SU-DHL-6 (cell line): ENCODE measurements at regions not wholly inside any gene's neighbourhood (a gene's known extent, or its start where the extent isn't known, plus 50 kb on each side); places are given as distances from the start of the nearest gene placed in this dataset.

Experiments used
- H2AFZ ChIP-seq: fragments of 200-600 bp; sonication (generic); 2 replicates; pipeline ENCODE4 v1.6.1; 2014; ENCODE audit warnings: low read depth, mild to moderate bottlenecking, moderate library complexity, mixed read lengths, antibody characterized with exemption, low read length; ENCODE audit not compliant: severe bottlenecking
- H3F3A ChIP-seq: fragments of 200-600 bp; shearing (Covaris generic); 2 replicates; pipeline ENCODE4 v1.6.0; 2016; ENCODE audit warnings: antibody characterized with exemption, mild to moderate bottlenecking; ENCODE audit not compliant: insufficient read depth
- H3K27ac ChIP-seq: fragments of 200-600 bp; sonication (generic); 2 replicates; pipeline ENCODE4 v1.5.1; 2016; ENCODE audit warnings: low read depth, mild to moderate bottlenecking, low read length, moderate library complexity, mixed read lengths
- H3K27me3 ChIP-seq: fragments of 200-600 bp; sonication (generic), shearing (Covaris generic); 2 replicates; pipeline ENCODE4 v1.6.0; 2014; ENCODE audit warnings: mild to moderate bottlenecking, low read length
- H3K36me3 ChIP-seq: fragments of 200-600 bp; sonication (generic); 2 replicates; pipeline ENCODE4 v1.6.1; 2014; ENCODE audit warnings: mild to moderate bottlenecking, low read length, mixed read lengths
- H3K4me2 ChIP-seq: fragments of 300-600, 200-600 bp; shearing (Covaris generic), sonication (generic); 2 replicates; pipeline ENCODE4 v1.6.0; 2014; ENCODE audit warnings: low read length, low read depth, mild to moderate bottlenecking; ENCODE audit not compliant: poor library complexity, severe bottlenecking
- H3K4me3 ChIP-seq: fragments of 200-600 bp; sonication (generic); 2 replicates; pipeline ENCODE4 v1.5.1; 2014; ENCODE audit warnings: antibody characterized with exemption, low read length, mild to moderate bottlenecking, mixed read lengths; ENCODE audit not compliant: insufficient read depth, poor library complexity, severe bottlenecking
- H3K79me2 ChIP-seq: fragments of 200-600 bp; sonication (generic); 2 replicates; pipeline ENCODE4 v1.6.1; 2014; ENCODE audit warnings: mild to moderate bottlenecking, low read length, moderate library complexity; ENCODE audit not compliant: insufficient read depth
- H3K9ac ChIP-seq: fragments of 200-600 bp; sonication (generic); 2 replicates; pipeline ENCODE4 v1.7.0; 2014; ENCODE audit warnings: mild to moderate bottlenecking, low read length
- H3K9me2 ChIP-seq: fragments of 200-600 bp; sonication (generic); replicated peaks from 2 replicates; pipeline ENCODE4 v1.6.1; 2014; ENCODE audit warnings: low read length; ENCODE audit not compliant: insufficient read depth
- H3K9me3 ChIP-seq: fragments of 200-600 bp; sonication (generic); 2 replicates; pipeline ENCODE4 v1.6.1; 2014; ENCODE audit warnings: low read length, mixed read lengths; ENCODE audit not compliant: insufficient read depth
- H4K20me1 ChIP-seq: fragments of 200-600 bp; sonication (generic); 2 replicates; pipeline ENCODE4 v1.6.1; 2014; ENCODE audit warnings: low read depth, mild to moderate bottlenecking, antibody characterized with exemption, low read length, moderate library complexity, mixed read lengths
- CTCF ChIP-seq: fragments of 200-600 bp; sonication (generic); IDR thresholded peaks from one replicate; pipeline ENCODE4 v1.5.1; 2017; ENCODE audit warnings: antibody characterized with exemption, mild to moderate bottlenecking, low read length, moderate library complexity; ENCODE audit not compliant: insufficient read depth, poor library complexity, severe bottlenecking
- EZH2phosphoT487 ChIP-seq: fragments of 200-600 bp; sonication (generic), shearing (Covaris generic); conservative IDR thresholded peaks from 2 replicates; pipeline ENCODE4 v1.6.1; 2018; ENCODE audit warnings: mild to moderate bottlenecking, antibody characterized with exemption, low read length, moderate library complexity, mixed read lengths

- H3K4me3 ChIP-seq = no peak overlapping the region
- no peaks in the 10 kb centered on the region for H3K27me3 ChIP-seq
- H3K9me3 ChIP-seq = no peaks in the 10 kb centered on the region
- no peak overlapping the region for H3K27ac ChIP-seq
- no peaks in the 10 kb centered on the region for H3K79me2 ChIP-seq
- no peak overlapping the region for H2AFZ ChIP-seq
- H3K4me2 ChIP-seq = no peak overlapping the region
- no peak overlapping the region for H3K9ac ChIP-seq
- no peaks in the 10 kb centered on the region for H3F3A ChIP-seq
- no peaks in the 10 kb centered on the region for H3K9me2 ChIP-seq
- TF ChIP-seq EZH2phosphoT487 (no peak), CTCF (no peak)
- no peaks in the 10 kb centered on the region for H4K20me1 ChIP-seq
- no peaks in the 10 kb centered on the region for H3K36me3 ChIP-seq
Observed at GRCh38 chr5:106241409-106241808, 1429.3 kb downstream of the EFNA5 start.

- Histone ChIP-seq H3K27ac (no peak overlapping the region), H3K9ac (no peak overlapping the region), H3K27me3 (no peaks in the 10 kb centered on the region), H3F3A (no peaks in the 10 kb centered on the region), H3K9me2 (no peaks in the 10 kb centered on the region; the same call in 1 of the 2 replicates), H3K79me2 (no peaks in the 10 kb centered on the region), H3K9me3 (no peaks in the 10 kb centered on the region), H4K20me1 (no peaks in the 10 kb centered on the region), H2AFZ (no peak overlapping the region), H3K36me3 (no peaks in the 10 kb centered on the region), H3K4me3 (no peak overlapping the region), H3K4me2 (no peak overlapping the region)
- no peak for TF ChIP-seq EZH2phosphoT487
- TF ChIP-seq CTCF = no peak
Observed at GRCh38 chr5:106205916-106206571, 1464.7 kb downstream of the EFNA5 start.

- Histone ChIP-seq H3K36me3 (no peaks in the 10 kb centered on the region), H3K9me3 (no peaks in the 10 kb centered on the region), H3K9ac (no peak overlapping the region), H2AFZ (no peak overlapping the region), H3K4me2 (no peak overlapping the region), H3K27me3 (no peaks in the 10 kb centered on the region), H4K20me1 (no peaks in the 10 kb centered on the region), H3K4me3 (no peak overlapping the region), H3F3A (no peaks in the 10 kb centered on the region), H3K27ac (no peak overlapping the region), H3K79me2 (no peaks in the 10 kb centered on the region), H3K9me2 (no peaks in the 10 kb centered on the region)
- TF ChIP-seq CTCF (no peak), EZH2phosphoT487 (no peak)
Observed at GRCh38 chr5:106202035-106202434, 1468.7 kb downstream of the EFNA5 start.
